Endothelial cell (in vitro differentiated cells): ENCODE measurements at regions not wholly inside any gene's neighbourhood (a gene's known extent, or its start where the extent isn't known, plus 50 kb on each side); places are given as distances from the start of the nearest gene placed in this dataset.

Source experiments
- DNase-seq: peaks from one replicate; pipeline ENCODE4 v3.0.0; 2021; ENCODE audit warnings: low spot score
- H3K27ac Mint-ChIP-seq: one replicate; pipeline ENCODE4 v1.8.0; 2021; ENCODE audit warnings: mixed read lengths, inconsistent platforms; ENCODE audit not compliant: unreplicated experiment
- H3K27me3 Mint-ChIP-seq: one replicate; pipeline ENCODE4 v1.8.0; 2021; ENCODE audit warnings: mild to moderate bottlenecking, moderate library complexity, mixed read lengths, inconsistent platforms; ENCODE audit not compliant: unreplicated experiment
- H3K36me3 Mint-ChIP-seq: one replicate; pipeline ENCODE4 v1.8.0; 2021; ENCODE audit warnings: mild to moderate bottlenecking, low read depth, mixed read lengths, inconsistent platforms; ENCODE audit not compliant: unreplicated experiment
- H3K4me1 Mint-ChIP-seq: one replicate; pipeline ENCODE4 v1.8.0; 2021; ENCODE audit warnings: mild to moderate bottlenecking, mixed read lengths, inconsistent platforms; ENCODE audit not compliant: unreplicated experiment
- H3K4me3 Mint-ChIP-seq: one replicate; pipeline ENCODE4 v1.8.0; 2021; ENCODE audit warnings: mild to moderate bottlenecking, mixed read lengths, inconsistent platforms; ENCODE audit not compliant: unreplicated experiment
- H3K9me3 Mint-ChIP-seq: one replicate; pipeline ENCODE4 v1.8.0; 2021; ENCODE audit warnings: mixed read lengths, inconsistent platforms; ENCODE audit not compliant: unreplicated experiment
- CTCF ChIP-seq: fragments of 200-600 bp; sonication (generic); IDR thresholded peaks from one replicate; pipeline ENCODE4 v1.5.0; 2021; ENCODE audit warnings: antibody characterized with exemption; ENCODE audit not compliant: unreplicated experiment

DNA sequence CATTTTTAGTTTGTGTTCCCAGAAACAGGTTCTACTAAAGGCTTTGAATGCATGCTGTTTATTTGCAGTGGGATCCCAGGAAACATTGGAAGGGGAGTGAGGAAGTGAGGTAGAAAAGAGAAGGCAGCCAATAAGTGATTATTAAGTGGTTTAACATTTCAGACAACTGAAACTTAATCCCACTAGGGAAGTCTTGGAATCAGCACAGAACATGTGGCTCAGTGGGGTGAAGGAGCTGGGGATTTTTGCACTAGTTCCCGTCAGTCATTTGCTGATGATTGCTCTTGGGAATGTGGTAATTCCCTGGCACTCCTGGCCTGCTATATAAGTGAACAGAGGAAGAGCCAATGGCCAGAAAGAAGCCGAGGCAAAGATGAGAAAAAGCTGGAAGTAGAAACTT lies 1053.0 kb upstream of the IGFBP7 start:
- Mint-ChIP-seq H3K4me1 (no peaks in the 10 kb centered on the region), H3K36me3 (no peaks in the 10 kb centered on the region), H3K9me3 (no peaks in the 10 kb centered on the region), H3K27me3 (no peaks in the 10 kb centered on the region), H3K4me3 (no peak overlapping the region), H3K27ac (no peak overlapping the region)
- no peak for DNase-seq
- TF ChIP-seq CTCF = no peak

GRCh38 chr4:58149404-58150085 lies 1039.4 kb upstream of the IGFBP7 start:
- no peaks in the 10 kb centered on the region for H3K4me1 Mint-ChIP-seq
- no peak overlapping the region for H3K4me3 Mint-ChIP-seq
- no peak for TF ChIP-seq CTCF

GRCh38 chr4:58144721-58145120 lies 1034.5 kb upstream of the IGFBP7 start:
- Mint-ChIP-seq H3K36me3 (no peaks in the 10 kb centered on the region), H3K9me3 (no peaks in the 10 kb centered on the region), H3K4me1 (no peaks in the 10 kb centered on the region), H3K4me3 (no peak overlapping the region), H3K27me3 (no peaks in the 10 kb centered on the region), H3K27ac (no peak overlapping the region)
- no peak for TF ChIP-seq CTCF
- no peak for DNase-seq

More at GRCh38 chr4:58149404-58150085, 1039.4 kb upstream of the IGFBP7 start:
- Mint-ChIP-seq H3K9me3 (no peaks in the 10 kb centered on the region), H3K27me3 (peaks cover 2% of the 10 kb centered on the region), H3K27ac (no peak overlapping the region), H3K36me3 (no peaks in the 10 kb centered on the region)
- no peak for DNase-seq

DNA sequence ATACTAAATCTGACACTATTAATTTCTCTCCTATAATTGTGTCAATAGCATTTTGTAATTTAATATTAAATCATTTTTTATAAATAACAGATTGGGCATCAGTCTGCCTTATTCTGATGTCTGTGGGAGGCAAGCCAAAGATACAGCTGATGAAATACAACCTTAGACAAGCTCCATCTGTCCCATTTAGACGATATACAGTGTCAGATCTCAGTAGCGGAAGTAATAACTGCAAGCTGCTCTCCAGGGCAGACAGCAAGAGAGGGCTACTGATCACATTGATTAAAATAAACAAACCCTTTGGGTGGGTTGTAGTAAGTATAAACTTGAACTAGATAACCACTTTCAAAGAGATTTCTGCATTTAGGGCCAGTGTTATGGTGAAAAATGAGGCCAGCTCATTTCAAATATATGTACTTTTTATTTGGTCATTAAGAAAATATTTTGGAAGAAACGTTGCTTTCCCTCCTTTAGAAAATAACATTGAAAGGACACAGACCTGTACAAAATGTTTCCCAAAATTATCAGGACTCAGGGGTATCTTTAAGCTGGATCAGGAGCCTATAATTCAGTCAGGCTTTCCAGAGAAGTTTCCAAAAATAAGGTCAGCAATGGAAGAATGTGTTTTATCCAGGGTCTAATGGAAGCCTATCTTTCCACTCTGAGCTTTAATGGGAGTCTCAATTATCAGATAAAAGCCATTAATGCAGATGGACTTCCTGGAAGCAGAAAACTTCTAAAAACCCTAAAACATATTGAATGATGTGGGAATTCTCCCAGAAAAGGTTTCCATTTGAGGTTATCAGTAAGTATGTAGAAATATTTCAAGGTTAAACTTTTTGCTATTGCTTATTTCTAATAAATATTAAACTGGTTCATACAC lies 1028.8 kb upstream of the IGFBP7 start:
- H3K4me3 Mint-ChIP-seq = no peak overlapping the region
- no peak for TF ChIP-seq CTCF
- H3K36me3 Mint-ChIP-seq = no peaks in the 10 kb centered on the region
- no peak overlapping the region for H3K27ac Mint-ChIP-seq
- no peaks in the 10 kb centered on the region for H3K4me1 Mint-ChIP-seq
- no peaks in the 10 kb centered on the region for H3K9me3 Mint-ChIP-seq
- H3K27me3 Mint-ChIP-seq = no peaks in the 10 kb centered on the region
- DNase-seq = no peak

DNA sequence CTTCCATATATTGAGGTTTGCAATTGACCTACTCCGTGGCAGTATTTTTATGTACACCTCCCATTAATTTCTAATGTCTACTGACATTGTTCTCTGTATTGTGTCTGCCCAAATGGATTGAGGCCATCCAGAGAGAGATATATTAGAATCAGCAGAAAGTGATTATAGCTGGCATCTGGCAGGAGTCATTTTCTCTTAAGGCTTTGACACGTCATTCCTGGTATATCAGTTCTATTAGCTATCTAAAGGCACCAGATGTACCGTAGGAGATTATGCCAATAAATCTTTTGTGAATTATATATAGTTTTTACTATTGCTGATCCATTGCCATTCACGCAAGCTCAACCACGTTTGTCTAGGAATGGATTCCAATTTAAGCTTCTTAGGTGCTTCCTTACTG lies 1026.4 kb upstream of the IGFBP7 start:
- no peak overlapping the region for H3K27ac Mint-ChIP-seq
- no peaks in the 10 kb centered on the region for H3K4me1 Mint-ChIP-seq
- H3K9me3 Mint-ChIP-seq = no peaks in the 10 kb centered on the region
- H3K27me3 Mint-ChIP-seq = no peaks in the 10 kb centered on the region
- H3K36me3 Mint-ChIP-seq = no peaks in the 10 kb centered on the region
- DNase-seq = no peak
- TF ChIP-seq CTCF = no peak
- H3K4me3 Mint-ChIP-seq = no peak overlapping the region
